NOMO-1 (cell line): ENCODE measurements at regions not wholly inside any gene's neighbourhood (a gene's known extent, or its start where the extent isn't known, plus 50 kb on each side); places are given as distances from the start of the nearest gene placed in this dataset.

Experiments used
- DNase-seq, 2 experiments: peaks; one replicate each; lab custom pipeline; 2025; ENCODE audit not compliant: unreplicated experiment in 2 of 2; lab: John Stamatoyannopoulos, UW

DNA sequence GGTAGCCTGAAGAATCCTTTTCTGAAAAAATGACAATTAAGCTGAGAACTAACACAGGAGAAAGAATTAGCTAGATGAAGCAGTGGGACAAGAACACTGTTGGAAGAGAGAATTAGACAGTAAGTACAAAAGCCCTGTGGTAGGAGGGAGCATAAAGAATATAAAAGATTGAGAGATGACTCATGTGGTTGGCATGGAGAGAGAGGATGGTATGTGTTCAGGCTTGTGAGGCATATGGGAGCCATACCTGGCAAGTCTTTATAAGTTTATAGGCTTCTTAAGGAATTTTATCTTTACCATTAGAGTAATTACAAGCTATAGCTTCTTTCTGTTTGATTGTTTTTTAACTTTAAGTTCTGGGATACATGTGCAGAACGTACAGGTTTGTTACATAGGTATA lies 325.0 kb downstream of the ARL6IP6 start:
- DNase-seq, result no peak

GRCh38 chr2:153028626-153029025 lies 310.2 kb downstream of the ARL6IP6 start:
- no peak for DNase-seq

- no peak for DNase-seq
These were observed 309.1 kb downstream of the ARL6IP6 start for GRCh38 chr2:153027533-153027932.

DNA sequence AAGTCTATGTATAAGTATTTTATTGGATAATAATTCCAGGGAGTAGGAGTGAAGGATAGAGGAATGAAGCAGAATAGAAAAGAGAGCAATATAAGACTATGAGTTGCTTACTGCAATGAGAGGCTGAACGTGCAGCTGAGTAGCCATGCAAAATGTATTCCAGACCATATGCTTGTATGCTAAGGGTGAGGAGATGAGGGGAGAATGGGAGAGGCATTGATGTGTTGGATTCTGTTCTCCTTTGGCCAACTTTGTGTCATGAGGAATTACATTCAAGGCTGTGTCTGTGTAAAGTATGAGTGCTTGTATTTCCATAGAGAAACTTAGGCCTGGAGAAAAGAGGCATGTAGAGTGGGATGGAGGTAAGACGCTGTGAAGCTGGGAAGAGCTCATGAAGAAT lies 301.8 kb downstream of the ARL6IP6 start:
- DNase-seq, result no peak

- DNase-seq, result no peak
These were observed 286.8 kb downstream of the ARL6IP6 start for GRCh38 chr2:153005071-153005730.

DNA sequence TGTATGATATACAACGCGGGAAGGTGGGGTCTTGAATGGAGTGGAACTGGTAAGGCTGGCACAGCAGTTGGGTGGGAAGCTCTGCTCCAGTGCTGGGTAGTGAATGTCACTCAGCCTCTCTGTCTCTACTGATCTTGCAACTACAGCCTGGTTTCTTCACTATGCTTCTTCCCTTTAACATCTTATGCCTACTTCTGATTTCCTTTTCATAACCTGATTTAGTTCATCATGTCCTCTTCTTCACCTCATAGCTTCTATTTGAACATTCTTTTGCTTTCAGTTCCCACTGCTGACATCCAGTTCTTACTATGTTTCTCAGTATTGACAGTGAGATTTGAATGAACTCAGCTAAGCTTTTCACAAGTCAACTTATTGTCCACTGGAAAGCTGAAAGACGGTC lies 286.2 kb downstream of the ARL6IP6 start:
- DNase-seq, result no peak

- no peak for DNase-seq
These were observed 255.7 kb downstream of the ARL6IP6 start for GRCh38 chr2:152974146-152974545.

GRCh38 chr2:152971685-152972084 lies 253.3 kb downstream of the ARL6IP6 start:
- DNase-seq, result no peak

DNA sequence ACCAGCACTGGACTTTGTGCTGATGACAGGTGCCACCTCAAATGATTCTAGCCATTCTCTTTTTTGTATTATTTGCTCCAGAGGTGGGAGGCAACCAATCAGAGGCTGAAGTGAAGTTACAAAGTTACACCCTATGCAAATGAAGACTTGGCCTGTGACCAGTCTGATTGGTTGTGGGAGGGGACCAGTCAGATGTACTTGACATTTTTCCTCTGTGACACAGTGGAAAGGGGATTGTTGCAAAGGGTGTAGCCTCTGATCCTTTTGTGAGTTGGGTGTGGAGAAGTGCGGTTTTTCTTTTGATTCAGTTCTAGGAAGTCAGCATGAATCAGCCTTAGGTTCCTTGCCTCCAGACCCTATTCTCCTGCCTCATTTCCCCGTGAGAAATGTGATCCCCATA lies 244.0 kb downstream of the ARL6IP6 start:
- no peak for DNase-seq

DNA sequence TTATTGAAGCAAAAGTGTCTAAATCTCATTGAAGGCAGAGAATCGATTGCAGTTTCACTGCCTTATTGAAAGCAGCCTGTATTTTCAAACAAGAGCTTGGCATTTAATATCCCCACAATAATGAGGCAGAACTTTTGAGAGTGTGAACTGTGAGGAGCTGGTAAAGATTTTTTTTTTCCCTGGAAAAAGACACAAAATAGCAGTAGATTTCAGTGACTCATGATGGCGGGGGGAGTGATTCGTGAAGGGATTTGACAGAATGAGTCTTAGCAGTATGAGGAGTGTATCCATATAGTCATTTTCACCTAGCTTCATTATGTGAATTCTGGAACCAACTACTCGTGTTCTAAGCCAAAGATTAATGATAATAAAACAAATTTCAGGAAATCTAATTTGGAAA lies 242.9 kb downstream of the ARL6IP6 start:
- DNase-seq, result no peak

- DNase-seq, result no peak
These were observed 231.7 kb downstream of the ARL6IP6 start for GRCh38 chr2:152950126-152950525.

- DNase-seq, result no peak
These were observed 225.7 kb downstream of the ARL6IP6 start for GRCh38 chr2:152944099-152944498.

- DNase-seq, result no peak
These were observed 224.6 kb downstream of the ARL6IP6 start for GRCh38 chr2:152942940-152943440.

DNA sequence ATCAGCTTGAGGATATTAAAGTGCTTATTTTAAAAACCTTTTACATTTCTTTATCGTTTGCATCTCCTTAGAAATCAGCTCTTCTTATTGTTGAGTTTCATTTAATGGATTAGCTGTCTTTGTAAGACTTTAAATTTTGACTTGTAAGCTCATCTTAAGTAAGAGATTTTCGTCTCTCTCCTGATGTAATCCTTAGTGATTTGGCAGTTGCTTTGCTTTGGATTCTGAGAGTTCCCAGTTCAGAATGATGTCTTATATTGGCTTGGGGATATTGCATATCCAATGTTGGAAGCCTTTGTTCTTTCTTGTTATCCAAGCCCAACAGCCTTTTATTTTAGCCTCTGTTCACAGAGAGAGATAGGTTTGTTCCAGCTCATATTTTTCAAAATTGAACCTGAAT lies 212.1 kb downstream of the ARL6IP6 start:
- DNase-seq, result no peak

- DNase-seq, result no peak
These were observed 211.2 kb downstream of the ARL6IP6 start for GRCh38 chr2:152929628-152930027.

GRCh38 chr2:152925547-152926448 lies 207.4 kb downstream of the ARL6IP6 start:
- peak; percentile 25 to 40 for DNase-seq

DNA sequence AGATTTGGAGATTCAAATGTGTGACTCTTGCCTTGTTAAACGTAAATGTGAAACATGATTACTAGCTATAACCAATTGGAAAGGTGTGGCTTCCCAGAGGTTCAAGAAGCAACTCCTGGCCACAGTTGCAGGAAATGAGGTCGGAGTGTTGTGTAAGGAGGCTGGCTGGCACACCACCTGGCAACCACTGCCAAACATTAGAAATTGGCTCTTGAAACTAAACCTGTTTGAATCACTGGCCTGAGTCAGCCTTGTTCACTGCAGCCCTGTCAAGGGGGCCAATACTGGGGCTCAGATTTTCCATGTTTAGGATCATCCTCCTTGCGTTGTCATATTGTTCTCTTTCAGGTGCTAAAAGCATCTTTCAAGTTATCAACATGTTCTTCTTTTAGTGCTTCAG lies 206.3 kb downstream of the ARL6IP6 start:
- no peak for DNase-seq

DNA sequence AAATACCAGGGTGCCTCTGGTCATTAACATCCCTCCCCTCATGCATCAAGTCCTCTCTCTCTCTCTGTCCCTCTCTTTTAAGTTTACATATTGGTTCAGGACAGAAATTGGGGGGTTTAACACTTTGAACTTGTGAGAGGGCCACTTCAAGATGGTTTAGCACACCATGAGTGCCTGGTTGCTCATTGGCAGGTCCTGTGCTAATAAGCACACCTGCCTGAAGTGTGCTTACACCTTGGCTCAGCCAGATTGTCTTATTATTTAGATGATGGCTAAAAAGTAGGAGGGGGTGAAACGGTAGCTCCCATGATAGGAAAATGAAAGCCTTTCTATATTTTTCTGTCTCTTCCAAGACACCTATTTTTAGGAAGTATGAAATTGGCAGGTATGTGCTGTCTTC lies 205.8 kb downstream of the ARL6IP6 start:
- DNase-seq, result no peak

DNA sequence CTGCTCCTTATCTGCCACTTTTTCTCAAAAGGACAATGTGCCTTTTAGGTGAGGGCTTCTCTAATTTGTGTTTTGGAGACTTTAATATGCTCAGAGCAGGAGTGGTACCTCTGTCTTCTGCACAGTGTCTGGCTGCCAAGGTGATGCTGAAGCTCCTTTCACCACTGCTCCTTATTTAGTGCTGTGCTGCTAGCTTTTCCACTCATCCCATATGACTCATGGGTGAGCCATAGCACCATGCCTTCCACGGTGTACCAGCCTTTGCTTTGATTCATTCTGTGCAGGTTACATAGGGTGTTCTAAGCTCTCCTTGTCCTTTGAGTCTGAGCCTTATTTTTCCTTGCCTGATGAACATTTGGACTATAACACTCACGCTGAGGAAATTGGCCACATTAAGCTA lies 202.4 kb downstream of the ARL6IP6 start:
- no peak for DNase-seq

GRCh38 chr2:152910970-152911369 lies 192.6 kb downstream of the ARL6IP6 start:
- no peak for DNase-seq

GRCh38 chr2:152907046-152907445 lies 188.6 kb downstream of the ARL6IP6 start:
- no peak for DNase-seq

GRCh38 chr2:152894051-152894450 lies 175.6 kb downstream of the ARL6IP6 start:
- no peak for DNase-seq
